NCI-H2029 (cell line): ENCODE measurements at regions not wholly inside any gene's neighbourhood (a gene's known extent, or its start where the extent isn't known, plus 50 kb on each side); places are given as distances from the start of the nearest gene placed in this dataset.

ENCODE experiments used
- DNase-seq: peaks from one replicate; lab custom pipeline; 2025; lab: John Stamatoyannopoulos, UW

GRCh38 chr3:139778682-139779233 lies 101.0 kb upstream of the NMNAT3 start:
- no peak for DNase-seq

- no peak for DNase-seq
Measured at GRCh38 chr3:139774560-139775302, 97.0 kb upstream of the NMNAT3 start.

- DNase-seq = no peak
Measured at GRCh38 chr3:139772539-139773500, 95.0 kb upstream of the NMNAT3 start.

GRCh38 chr3:139771331-139771730 lies 93.6 kb upstream of the NMNAT3 start:
- no peak for DNase-seq

GRCh38 chr3:139770577-139770976 lies 92.8 kb upstream of the NMNAT3 start:
- DNase-seq = no peak

GRCh38 chr3:139769796-139770195 lies 92.0 kb upstream of the NMNAT3 start:
- DNase-seq = no peak

GRCh38 chr3:139764936-139765335 lies 87.2 kb upstream of the NMNAT3 start:
- no peak for DNase-seq

- no peak for DNase-seq
Measured at GRCh38 chr3:139764069-139764905, 86.5 kb upstream of the NMNAT3 start.

- no peak for DNase-seq
Measured at GRCh38 chr3:139762302-139762701, 84.5 kb upstream of the NMNAT3 start.

GRCh38 chr3:139759470-139759869 lies 81.7 kb upstream of the NMNAT3 start:
- no peak for DNase-seq

- DNase-seq = no peak
Measured at GRCh38 chr3:139758654-139759291, 81.0 kb upstream of the NMNAT3 start.

- no peak for DNase-seq
Measured at GRCh38 chr3:139757448-139758030, 79.8 kb upstream of the NMNAT3 start.

- DNase-seq = no peak
Measured at GRCh38 chr3:139756529-139757103, 78.8 kb upstream of the NMNAT3 start.

GRCh38 chr3:139755551-139755950 lies 77.8 kb upstream of the NMNAT3 start:
- DNase-seq = no peak

- no peak for DNase-seq
Measured at GRCh38 chr3:139751789-139752188, 74.0 kb upstream of the NMNAT3 start.

- no peak for DNase-seq
Measured at GRCh38 chr3:139746481-139746880, 68.7 kb upstream of the NMNAT3 start.

GRCh38 chr3:139745831-139746230 lies 68.1 kb upstream of the NMNAT3 start:
- DNase-seq = no peak

- DNase-seq = no peak
Measured at GRCh38 chr3:139738697-139739096, 60.9 kb upstream of the NMNAT3 start.

GRCh38 chr3:139737682-139738361 lies 60.0 kb upstream of the NMNAT3 start:
- DNase-seq = no peak

- DNase-seq = no peak
Measured at GRCh38 chr3:139735191-139735590, 57.4 kb upstream of the NMNAT3 start.
